Panc1 (cell line): ENCODE measurements at regions not wholly inside any gene's neighbourhood (a gene's known extent, or its start where the extent isn't known, plus 50 kb on each side); places are given as distances from the start of the nearest gene placed in this dataset.
A peak's percentile ranks its signal among the peaks of the same experiment; 100 is the strongest.

ENCODE experiments used
- ATAC-seq: fragments of 200-7000 bp; cut with Tn5 transposase; 2 replicates; pipeline ENCODE4 v1.9.1; 2020; ENCODE audit warnings: mild to moderate bottlenecking, moderate library complexity
- BruUV-seq: library from RNA; stranded (reverse); fragments of 400-500 nt; replicated peaks from 2 replicates; lab custom pipeline; 2021; lab: Mats Ljungman, UMichigan
- CTCF ChIA-PET: fragments of 300-600 bp; sonication (Branson Sonifier 250); formaldehyde crosslinking; loops from one replicate; lab custom pipeline; 2022; ENCODE audit warnings: antibody characterized with exemption; lab: Charles Lee
- POLR2A ChIA-PET: fragments of 300-600 bp; sonication (Branson Sonifier 250); formaldehyde crosslinking; loops from one replicate; lab custom pipeline; 2022; ENCODE audit warnings: antibody characterized with exemption; lab: Charles Lee
- DNase-seq: peaks from one replicate; pipeline ENCODE4 v3.0.0-alpha.2; 2010; ENCODE audit warnings: low read depth, low spot score
- H3K27ac ChIP-seq: 2 replicates; pipeline ENCODE4 v1.5.1; 2011; ENCODE audit warnings: mild to moderate bottlenecking, low read length, inconsistent platforms
- H3K27me3 ChIP-seq: fragments of 200-500 bp; sonication (Bioruptor generic); 2 replicates; pipeline ENCODE4 v1.6.0; 2014; ENCODE audit warnings: low read length, inconsistent platforms; ENCODE audit not compliant: control insufficient read depth, insufficient read depth
- H3K36me3 ChIP-seq: fragments of 200-500 bp; sonication (Bioruptor generic); 2 replicates; pipeline ENCODE4 v1.5.1; 2014; ENCODE audit warnings: inconsistent platforms, mild to moderate bottlenecking, low read length, moderate library complexity; ENCODE audit not compliant: control insufficient read depth, insufficient read depth
- H3K4me1 ChIP-seq: 2 replicates; pipeline ENCODE4 v1.5.1; 2011; ENCODE audit warnings: inconsistent platforms, mild to moderate bottlenecking, low read length, moderate library complexity; ENCODE audit not compliant: control insufficient read depth, insufficient read depth
- H3K4me3 ChIP-seq, 2 experiments: 2 replicates each; pipeline ENCODE4 v1.5.1; 2011 to 2012; ENCODE audit warnings: low read depth in 2 of 2, low read length in 2 of 2, mild to moderate bottlenecking in 2 of 2, inconsistent platforms in 1 of 2, moderate library complexity in 1 of 2
- H3K9me3 ChIP-seq: fragments of 200-500 bp; sonication (Bioruptor generic); 2 replicates; pipeline ENCODE4 v1.5.1; 2014; ENCODE audit warnings: low read depth, mild to moderate bottlenecking, inconsistent platforms, low read length, moderate library complexity; ENCODE audit not compliant: control insufficient read depth, insufficient read depth
- POLR2AphosphoS5 ChIP-seq: IDR thresholded peaks from 2 replicates; pipeline ENCODE4 v1.6.1; 2012; ENCODE audit warnings: mild to moderate bottlenecking, low read depth, low read length, moderate library complexity
- SIN3A ChIP-seq: IDR thresholded peaks from 2 replicates; pipeline ENCODE4 v1.6.1; 2012; ENCODE audit warnings: low read depth, mild to moderate bottlenecking, low read length, moderate library complexity, borderline replicate concordance; ENCODE audit not compliant: insufficient read depth
- TCF7L2 ChIP-seq: IDR thresholded peaks from 2 replicates; pipeline ENCODE4 v1.6.1; 2011; ENCODE audit warnings: mild to moderate bottlenecking, low read depth, low read length, inconsistent platforms
- in situ Hi-C: cut with HindIII; loops from 2 replicates; pipeline ENCODE4 v1.10.0; 2016; ENCODE audit warnings: low sequenced_read_pairs, low pct_unique_long_range_greater_than_20kb
- intact Hi-C: fragments of 100-400 bp; cut with micrococcal nuclease; formaldehyde crosslinking; loops from one replicate; pipeline ENCODE4 v1.10.0; 2022; ENCODE audit not compliant: unreplicated experiment
- TF ChIP-seq, protein P1 (sequence below): fragments of 450-650 bp; IDR thresholded peaks from 2 replicates; pipeline ENCODE4 v1.5.1; 2017; ENCODE audit warnings: mild to moderate bottlenecking
- TF ChIP-seq, protein P2 (sequence below), 2 experiments: IDR thresholded peaks; 2 replicates each; pipeline ENCODE4 v1.6.1; 2011 to 2012; ENCODE audit warnings: low read depth in 2 of 2, control low read depth in 1 of 2, low read length in 1 of 2, mild to moderate bottlenecking in 1 of 2, moderate library complexity in 1 of 2; ENCODE audit not compliant: insufficient read depth in 1 of 2

DNA sequence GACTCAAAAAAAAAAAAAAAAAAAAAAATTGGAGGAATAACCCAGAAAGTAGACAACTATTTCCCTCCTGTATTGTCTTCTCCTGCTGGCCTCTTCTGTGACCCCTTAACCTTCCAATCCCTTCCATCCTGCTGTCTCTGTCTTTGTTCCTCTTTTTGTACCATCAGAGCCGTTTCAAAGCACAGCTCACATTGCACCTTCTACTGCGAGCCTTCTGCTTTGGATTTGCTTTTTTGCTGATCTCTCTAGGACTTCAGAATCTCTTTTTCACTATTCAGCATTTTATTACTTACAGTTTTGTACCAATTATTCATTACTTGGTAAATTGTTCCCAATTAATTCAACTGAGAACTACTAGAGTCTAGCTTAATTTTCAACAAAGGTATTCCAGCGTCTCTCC, 284.0 kb upstream of the TBL1XR1 start:
- Histone ChIP-seq H3K27me3 (no peaks in the 10 kb centered on the region), H3K27ac (peak overlapping the region; percentile 93; the same call in 1 of the 2 replicates), H3K4me3 (no peak overlapping the region), H3K9me3 (no peaks in the 10 kb centered on the region), H3K36me3 (no peaks in the 10 kb centered on the region), H3K4me1 (peaks cover 31% of the 10 kb centered on the region)
- no peak for TF ChIP-seq SIN3A
- TF ChIP-seq TCF7L2: no peak
- TF ChIP-seq, protein P1, sequence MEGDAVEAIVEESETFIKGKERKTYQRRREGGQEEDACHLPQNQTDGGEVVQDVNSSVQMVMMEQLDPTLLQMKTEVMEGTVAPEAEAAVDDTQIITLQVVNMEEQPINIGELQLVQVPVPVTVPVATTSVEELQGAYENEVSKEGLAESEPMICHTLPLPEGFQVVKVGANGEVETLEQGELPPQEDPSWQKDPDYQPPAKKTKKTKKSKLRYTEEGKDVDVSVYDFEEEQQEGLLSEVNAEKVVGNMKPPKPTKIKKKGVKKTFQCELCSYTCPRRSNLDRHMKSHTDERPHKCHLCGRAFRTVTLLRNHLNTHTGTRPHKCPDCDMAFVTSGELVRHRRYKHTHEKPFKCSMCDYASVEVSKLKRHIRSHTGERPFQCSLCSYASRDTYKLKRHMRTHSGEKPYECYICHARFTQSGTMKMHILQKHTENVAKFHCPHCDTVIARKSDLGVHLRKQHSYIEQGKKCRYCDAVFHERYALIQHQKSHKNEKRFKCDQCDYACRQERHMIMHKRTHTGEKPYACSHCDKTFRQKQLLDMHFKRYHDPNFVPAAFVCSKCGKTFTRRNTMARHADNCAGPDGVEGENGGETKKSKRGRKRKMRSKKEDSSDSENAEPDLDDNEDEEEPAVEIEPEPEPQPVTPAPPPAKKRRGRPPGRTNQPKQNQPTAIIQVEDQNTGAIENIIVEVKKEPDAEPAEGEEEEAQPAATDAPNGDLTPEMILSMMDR: no peak
- DNase-seq (no peak), ATAC-seq (no peak)
- in situ Hi-C loops (no loop called here), intact Hi-C loops (no loop called here)
- POLR2A ChIA-PET: no interaction called here
- CTCF ChIA-PET: interaction anchor here (0.7 kb wide), 1 partner anchor 341 kb away, joined by 8 read pairs; no protein-coding TSS in a partner anchor
- no TSS peak for BruUV-seq

DNA sequence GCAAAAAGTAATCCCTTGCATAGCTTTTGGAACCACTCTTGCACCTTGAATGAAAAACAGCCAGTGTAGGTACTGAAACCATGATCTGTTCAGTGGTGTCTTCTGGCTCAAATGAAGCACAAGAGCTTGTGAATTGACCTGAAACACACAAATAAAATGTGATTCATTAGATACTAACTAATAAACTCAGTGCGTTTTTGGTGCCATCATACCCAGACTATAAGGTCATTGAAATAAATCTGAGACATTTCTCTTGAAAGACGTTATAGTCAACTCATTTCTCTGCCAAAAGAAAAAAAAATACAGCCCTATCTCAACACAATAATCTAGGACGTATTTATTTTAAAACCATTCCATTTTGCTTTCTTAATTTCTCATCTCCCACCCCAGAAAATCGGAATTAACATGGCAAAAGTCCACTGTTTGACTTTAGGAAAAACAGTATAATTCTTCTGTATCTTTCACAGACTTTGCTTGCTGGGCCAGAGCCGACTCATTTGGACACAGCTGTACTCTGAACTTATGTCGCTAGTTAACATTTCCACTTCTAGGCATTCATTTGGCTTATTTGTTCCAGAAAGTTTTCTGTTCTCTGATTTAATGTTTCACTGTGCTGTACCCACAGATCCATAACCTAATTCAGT, 284.9 kb upstream of the TBL1XR1 start:
- POLR2A ChIA-PET: interaction anchor here (0.6 kb wide), 1 partner anchor 719 kb away, joined by 10 read pairs; no protein-coding TSS in a partner anchor

More for the DNA sequence above, 284.9 kb upstream of the TBL1XR1 start:
- in situ Hi-C loops (no loop called here), intact Hi-C loops (no loop called here)
- no TSS peak for BruUV-seq
- H3K4me1 ChIP-seq: peaks cover 26% of the 10 kb centered on the region
- DNase-seq: no peak
- H3K36me3 ChIP-seq: no peaks in the 10 kb centered on the region
- no peaks in the 10 kb centered on the region for H3K27me3 ChIP-seq
- no peak for TF ChIP-seq TCF7L2
- TF ChIP-seq, protein P2, sequence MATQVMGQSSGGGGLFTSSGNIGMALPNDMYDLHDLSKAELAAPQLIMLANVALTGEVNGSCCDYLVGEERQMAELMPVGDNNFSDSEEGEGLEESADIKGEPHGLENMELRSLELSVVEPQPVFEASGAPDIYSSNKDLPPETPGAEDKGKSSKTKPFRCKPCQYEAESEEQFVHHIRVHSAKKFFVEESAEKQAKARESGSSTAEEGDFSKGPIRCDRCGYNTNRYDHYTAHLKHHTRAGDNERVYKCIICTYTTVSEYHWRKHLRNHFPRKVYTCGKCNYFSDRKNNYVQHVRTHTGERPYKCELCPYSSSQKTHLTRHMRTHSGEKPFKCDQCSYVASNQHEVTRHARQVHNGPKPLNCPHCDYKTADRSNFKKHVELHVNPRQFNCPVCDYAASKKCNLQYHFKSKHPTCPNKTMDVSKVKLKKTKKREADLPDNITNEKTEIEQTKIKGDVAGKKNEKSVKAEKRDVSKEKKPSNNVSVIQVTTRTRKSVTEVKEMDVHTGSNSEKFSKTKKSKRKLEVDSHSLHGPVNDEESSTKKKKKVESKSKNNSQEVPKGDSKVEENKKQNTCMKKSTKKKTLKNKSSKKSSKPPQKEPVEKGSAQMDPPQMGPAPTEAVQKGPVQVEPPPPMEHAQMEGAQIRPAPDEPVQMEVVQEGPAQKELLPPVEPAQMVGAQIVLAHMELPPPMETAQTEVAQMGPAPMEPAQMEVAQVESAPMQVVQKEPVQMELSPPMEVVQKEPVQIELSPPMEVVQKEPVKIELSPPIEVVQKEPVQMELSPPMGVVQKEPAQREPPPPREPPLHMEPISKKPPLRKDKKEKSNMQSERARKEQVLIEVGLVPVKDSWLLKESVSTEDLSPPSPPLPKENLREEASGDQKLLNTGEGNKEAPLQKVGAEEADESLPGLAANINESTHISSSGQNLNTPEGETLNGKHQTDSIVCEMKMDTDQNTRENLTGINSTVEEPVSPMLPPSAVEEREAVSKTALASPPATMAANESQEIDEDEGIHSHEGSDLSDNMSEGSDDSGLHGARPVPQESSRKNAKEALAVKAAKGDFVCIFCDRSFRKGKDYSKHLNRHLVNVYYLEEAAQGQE (IDR thresholded peaks at IDR 0.05; ENCODE audit: insufficient read depth in 1 of 2, low read depth in 2 of 2, low read length in 1 of 2): no peak
- TF ChIP-seq POLR2AphosphoS5: no peak
- TF ChIP-seq, protein P1: no peak
- TF ChIP-seq SIN3A: no peak
- peak overlapping the region; percentile 93; the same call in 1 of the 2 replicates for H3K27ac ChIP-seq
- H3K4me3 ChIP-seq: no peak overlapping the region
- no peak for ATAC-seq
- H3K9me3 ChIP-seq: no peaks in the 10 kb centered on the region
- CTCF ChIA-PET: interaction anchor here (0.8 kb wide), 1 partner anchor 121 kb away, joined by 5 read pairs; no protein-coding TSS in a partner anchor
